Upper lobe of right lung (tissue), 1 donor: ENCODE measurements at regions not wholly inside any gene's neighbourhood (a gene's known extent, or its start where the extent isn't known, plus 50 kb on each side); places are given as distances from the start of the nearest gene placed in this dataset.

Experiments used
- ATAC-seq: fragments of 200-7000 bp; cut with Tn5 transposase; one replicate; pipeline ENCODE4 v1.9.1; 2020; ENCODE audit warnings: mild to moderate bottlenecking, moderate library complexity
- DNase-seq: peaks from one replicate; pipeline ENCODE4 v3.0.0-alpha.2; 2020
- H3K27ac ChIP-seq: fragments of 200-600 bp; one replicate; pipeline ENCODE4 v1.8.0; 2022
- H3K27me3 ChIP-seq: fragments of 200-600 bp; one replicate; pipeline ENCODE4 v1.8.0; 2022; ENCODE audit warnings: mild to moderate bottlenecking
- H3K36me3 ChIP-seq: fragments of 200-600 bp; one replicate; pipeline ENCODE4 v1.8.0; 2022
- H3K4me1 ChIP-seq: fragments of 200-600 bp; one replicate; pipeline ENCODE4 v1.8.0; 2022
- H3K4me3 ChIP-seq: fragments of 200-600 bp; one replicate; pipeline ENCODE4 v1.8.0; 2022; ENCODE audit warnings: mild to moderate bottlenecking
- H3K9me3 ChIP-seq: fragments of 200-600 bp; one replicate; pipeline ENCODE4 v1.8.0; 2022
- intact Hi-C: fragments of 100-400 bp; cut with DNase I; formaldehyde crosslinking; loops from one replicate; pipeline ENCODE4 v1.11.0; 2022
- TF ChIP-seq, protein P1 (sequence below): fragments of 200-600 bp; IDR thresholded peaks from one replicate; pipeline ENCODE4 v1.8.0; 2022; ENCODE audit warnings: antibody characterized with exemption
- donor health status: DM: no; HTN: yes; CAD: no; lungs with severe emphysema.

DNA sequence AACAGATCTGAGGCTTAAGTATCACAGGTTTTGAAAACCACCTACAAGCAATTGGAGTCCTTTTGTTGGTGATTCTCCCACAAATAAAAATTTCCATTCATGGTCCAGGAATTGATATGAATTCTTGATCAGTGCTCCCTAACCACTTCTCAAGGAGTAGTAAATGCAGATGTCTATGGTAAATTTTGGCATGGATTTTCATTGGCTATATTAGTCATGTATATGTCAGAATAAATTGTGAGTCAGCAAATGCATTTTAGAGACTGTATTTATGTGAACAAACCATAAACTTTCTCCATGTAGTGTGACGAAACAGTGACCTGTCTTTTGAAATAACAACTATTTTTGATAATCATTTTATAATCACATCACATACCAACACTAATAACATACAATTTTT, 611.1 kb downstream of the HTR1A start:
- DNase-seq (no peak), ATAC-seq (no peak)
- no peaks in the 10 kb centered on the region for H3K27me3 ChIP-seq
- no peaks in the 10 kb centered on the region for H3K4me1 ChIP-seq
- H3K27ac ChIP-seq: no peak overlapping the region
- no peak overlapping the region for H3K4me3 ChIP-seq
- intact Hi-C loops: no loop called here
- no peaks in the 10 kb centered on the region for H3K36me3 ChIP-seq
- no peaks in the 10 kb centered on the region for H3K9me3 ChIP-seq
- TF ChIP-seq, protein P1, sequence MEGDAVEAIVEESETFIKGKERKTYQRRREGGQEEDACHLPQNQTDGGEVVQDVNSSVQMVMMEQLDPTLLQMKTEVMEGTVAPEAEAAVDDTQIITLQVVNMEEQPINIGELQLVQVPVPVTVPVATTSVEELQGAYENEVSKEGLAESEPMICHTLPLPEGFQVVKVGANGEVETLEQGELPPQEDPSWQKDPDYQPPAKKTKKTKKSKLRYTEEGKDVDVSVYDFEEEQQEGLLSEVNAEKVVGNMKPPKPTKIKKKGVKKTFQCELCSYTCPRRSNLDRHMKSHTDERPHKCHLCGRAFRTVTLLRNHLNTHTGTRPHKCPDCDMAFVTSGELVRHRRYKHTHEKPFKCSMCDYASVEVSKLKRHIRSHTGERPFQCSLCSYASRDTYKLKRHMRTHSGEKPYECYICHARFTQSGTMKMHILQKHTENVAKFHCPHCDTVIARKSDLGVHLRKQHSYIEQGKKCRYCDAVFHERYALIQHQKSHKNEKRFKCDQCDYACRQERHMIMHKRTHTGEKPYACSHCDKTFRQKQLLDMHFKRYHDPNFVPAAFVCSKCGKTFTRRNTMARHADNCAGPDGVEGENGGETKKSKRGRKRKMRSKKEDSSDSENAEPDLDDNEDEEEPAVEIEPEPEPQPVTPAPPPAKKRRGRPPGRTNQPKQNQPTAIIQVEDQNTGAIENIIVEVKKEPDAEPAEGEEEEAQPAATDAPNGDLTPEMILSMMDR: no peak

DNA sequence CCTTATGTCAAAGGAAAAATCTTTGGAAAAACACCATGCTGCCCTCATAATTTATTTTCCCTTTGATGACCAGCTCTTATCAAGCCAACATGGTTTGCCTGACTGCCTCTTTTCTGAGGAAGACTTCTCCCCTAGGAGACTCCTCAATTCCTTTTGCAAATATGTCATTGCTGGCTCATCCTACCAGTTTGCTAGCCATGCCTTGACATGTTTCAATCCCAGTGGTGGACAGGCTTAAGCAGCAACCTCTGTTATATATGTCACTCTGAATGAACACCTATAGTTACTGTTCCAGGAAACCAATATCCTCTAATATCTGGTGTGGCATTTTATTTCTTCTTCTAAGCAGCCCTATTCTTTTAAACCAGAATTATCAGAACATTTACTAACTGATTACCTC, 615.8 kb downstream of the HTR1A start:
- no peak for ATAC-seq
- Histone ChIP-seq H3K27ac (no peak overlapping the region), H3K4me3 (no peak overlapping the region), H3K9me3 (no peaks in the 10 kb centered on the region), H3K4me1 (no peaks in the 10 kb centered on the region), H3K27me3 (no peaks in the 10 kb centered on the region), H3K36me3 (no peaks in the 10 kb centered on the region)
- intact Hi-C loops: no loop called here
- DNase-seq: no peak
- TF ChIP-seq, protein P1: no peak

DNA sequence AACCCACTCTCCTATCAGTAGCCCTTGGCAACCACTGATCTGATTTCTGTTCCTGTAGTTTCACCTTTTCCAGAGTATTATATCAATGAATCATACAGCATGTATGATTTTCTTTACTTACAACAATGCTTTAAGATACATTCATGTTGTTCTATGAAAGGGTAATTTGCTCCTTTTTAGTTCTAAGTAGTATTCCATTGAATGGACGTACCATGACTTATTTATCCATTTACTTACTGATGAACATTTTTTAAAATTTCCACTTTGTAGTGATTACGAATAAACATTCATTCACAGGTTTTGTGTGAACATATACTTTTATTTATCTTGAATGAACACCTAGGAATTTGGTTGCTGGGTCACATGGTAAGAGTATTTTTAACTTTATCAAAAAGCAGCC, 620.8 kb downstream of the HTR1A start:
- Histone ChIP-seq H3K4me3 (no peak overlapping the region), H3K4me1 (no peaks in the 10 kb centered on the region), H3K9me3 (no peaks in the 10 kb centered on the region), H3K36me3 (no peaks in the 10 kb centered on the region), H3K27me3 (no peaks in the 10 kb centered on the region), H3K27ac (no peak overlapping the region)
- ATAC-seq (no peak), DNase-seq (no peak)
- intact Hi-C loops: no loop called here
- TF ChIP-seq, protein P1: no peak

DNA sequence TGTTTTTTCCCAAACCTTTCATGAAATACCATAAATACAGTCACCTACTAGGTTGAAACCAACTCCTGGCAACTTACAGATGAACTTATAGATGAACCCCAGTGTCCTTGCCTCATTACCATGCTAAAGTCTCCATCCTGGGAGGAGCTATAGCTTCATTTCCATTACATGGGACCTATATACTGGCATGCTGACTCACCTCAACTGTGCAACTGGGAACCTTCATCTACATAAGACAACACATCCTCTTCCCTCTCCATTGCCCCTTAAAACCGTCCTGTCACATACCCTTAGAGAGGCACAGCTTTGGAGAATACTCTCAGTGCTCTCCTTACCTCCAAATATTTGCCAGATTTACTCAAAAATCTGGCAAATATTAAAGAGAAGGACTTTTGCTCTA, 638.3 kb downstream of the HTR1A start:
- no peak for DNase-seq
- no peaks in the 10 kb centered on the region for H3K36me3 ChIP-seq
- H3K27ac ChIP-seq: no peak overlapping the region
- H3K4me3 ChIP-seq: no peak overlapping the region
- H3K27me3 ChIP-seq: no peaks in the 10 kb centered on the region
- TF ChIP-seq, protein P1: no peak
- intact Hi-C loops: no loop called here
- H3K9me3 ChIP-seq: no peaks in the 10 kb centered on the region
- ATAC-seq: no peak
- no peaks in the 10 kb centered on the region for H3K4me1 ChIP-seq

DNA sequence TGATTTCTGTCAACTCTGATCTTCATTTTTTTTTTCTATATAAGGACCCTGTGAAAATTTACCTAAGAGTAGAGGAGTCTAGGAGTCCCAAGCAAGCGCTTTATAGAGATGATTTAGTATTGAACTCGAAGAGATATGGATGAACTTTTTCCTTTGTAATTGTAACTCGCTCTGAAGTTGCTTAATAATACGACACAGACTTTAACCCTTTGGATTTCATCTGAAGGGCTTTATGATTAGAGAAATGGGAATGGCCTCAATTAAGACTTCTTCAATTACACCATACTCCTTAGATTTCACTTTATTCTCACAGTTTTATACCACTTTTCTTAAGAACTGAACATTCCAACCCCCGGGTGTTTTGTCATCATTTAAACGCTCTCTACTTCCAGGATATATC, 647.7 kb downstream of the HTR1A start:
- Histone ChIP-seq H3K36me3 (no peaks in the 10 kb centered on the region), H3K4me3 (no peak overlapping the region), H3K27me3 (no peaks in the 10 kb centered on the region), H3K9me3 (no peaks in the 10 kb centered on the region), H3K27ac (no peak overlapping the region), H3K4me1 (no peaks in the 10 kb centered on the region)
- DNase-seq: no peak
- ATAC-seq: no peak
- TF ChIP-seq, protein P1: no peak
- intact Hi-C loops: no loop called here

DNA sequence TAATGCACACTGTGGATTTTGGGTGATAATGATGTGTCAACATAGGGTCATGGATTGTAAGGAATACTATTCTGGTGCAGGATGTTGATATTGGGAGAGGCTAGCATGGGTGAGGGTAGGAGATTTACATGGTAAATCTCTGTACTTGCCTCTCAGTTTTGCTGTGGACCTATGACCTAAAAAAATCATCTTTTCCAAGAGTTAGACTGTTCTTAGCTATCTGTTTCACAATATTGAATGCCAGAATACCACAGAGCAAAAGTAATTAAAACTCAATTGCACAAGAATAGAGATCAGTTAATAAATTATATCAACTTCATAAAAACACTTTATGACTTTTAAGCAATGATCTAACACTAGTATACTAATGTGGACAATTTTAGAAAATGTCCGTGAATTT, 651.6 kb downstream of the HTR1A start:
- no peak for DNase-seq
- H3K27me3 ChIP-seq: no peaks in the 10 kb centered on the region
- TF ChIP-seq, protein P1: no peak

More for the DNA sequence above, 651.6 kb downstream of the HTR1A start:
- H3K9me3 ChIP-seq: no peaks in the 10 kb centered on the region
- H3K27ac ChIP-seq: no peak overlapping the region
- no peaks in the 10 kb centered on the region for H3K36me3 ChIP-seq
- no peak for ATAC-seq
- no peaks in the 10 kb centered on the region for H3K4me1 ChIP-seq
- intact Hi-C loops: no loop called here
- no peak overlapping the region for H3K4me3 ChIP-seq
